ENCODE measurements at regions not wholly inside any gene's neighbourhood (a gene's known extent, or its start where the extent isn't known, plus 50 kb on each side); places are given as distances from the start of the nearest gene placed in this dataset.
"Not testable (repeated sequence)": the region's sequence is repeated elsewhere in the genome, so short reads cannot be mapped to it uniquely, and the experiment has no call there.

DNA sequence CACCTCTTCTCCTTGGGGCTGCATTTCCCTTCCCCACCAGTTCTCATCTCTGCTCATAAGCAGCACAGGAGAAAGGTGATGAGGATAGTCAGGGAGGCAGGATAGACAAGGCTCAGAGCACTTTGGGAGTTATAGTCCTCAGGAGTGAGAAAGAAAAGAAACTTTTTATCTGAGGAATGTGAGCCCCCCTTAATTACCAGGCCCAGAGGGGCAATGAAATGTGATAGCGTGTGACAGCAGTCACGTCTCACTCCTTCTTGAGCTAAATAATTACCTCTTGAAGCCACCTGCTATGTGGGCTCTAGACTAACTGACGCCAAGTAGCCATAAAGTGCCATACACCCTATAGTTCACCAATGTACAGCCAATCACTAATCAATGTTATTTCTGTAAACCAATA, 105.8 kb downstream of the SPP2 start:
- no peak for DNase-seq (ENCODE audit: low read depth)

DNA sequence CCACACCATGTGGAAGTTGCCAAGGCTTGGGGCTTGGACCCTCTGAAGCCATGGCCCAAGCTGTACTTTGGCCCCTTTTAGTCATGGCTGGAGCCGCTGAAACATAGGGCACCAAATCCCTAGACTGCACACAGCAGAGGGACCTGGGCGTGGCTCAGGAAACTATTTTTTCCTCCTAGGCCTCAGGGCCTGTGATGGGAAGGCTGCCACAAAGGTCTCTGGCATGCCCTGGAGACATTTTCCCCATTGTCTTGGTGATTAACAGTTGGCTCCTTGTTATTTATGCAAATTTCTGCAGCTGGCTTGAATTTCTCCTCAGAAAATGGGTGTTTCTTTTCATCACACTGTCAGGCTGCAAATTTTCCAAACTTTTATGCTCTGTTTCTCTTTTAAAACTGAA, 102.3 kb downstream of the SPP2 start:
- DNase-seq (ENCODE audit: low read depth): not testable (repeated sequence)

DNA sequence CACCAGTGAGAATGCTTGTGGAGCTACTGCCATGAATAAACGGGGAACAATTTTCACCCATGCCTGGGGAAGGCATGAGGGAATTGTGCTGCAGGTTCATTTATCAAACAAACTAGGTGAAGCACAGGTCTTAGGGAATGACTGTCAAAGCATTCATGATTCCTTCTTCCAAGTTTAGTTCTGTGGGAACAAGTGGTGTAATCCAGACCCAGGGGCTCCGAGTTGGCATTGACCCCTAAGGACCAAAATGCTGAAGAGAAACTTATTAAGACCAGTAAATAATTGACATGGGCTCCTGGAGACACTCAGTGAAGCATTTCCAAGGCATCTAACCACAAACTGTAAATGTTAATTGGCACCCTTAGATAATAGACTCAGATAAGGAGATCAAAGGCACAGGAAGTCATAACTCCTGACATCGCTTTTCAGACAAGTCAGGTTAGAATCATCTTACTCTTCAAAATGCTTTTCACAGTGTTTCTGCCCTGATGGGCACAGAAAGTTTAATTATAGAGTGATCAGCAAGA, 96.9 kb downstream of the SPP2 start:
- no peak for DNase-seq (ENCODE audit: low read depth)

GRCh38 chr2:234146087-234146826, 95.8 kb downstream of the SPP2 start:
- DNase-seq (ENCODE audit: low read depth): peak; percentile 70

DNA sequence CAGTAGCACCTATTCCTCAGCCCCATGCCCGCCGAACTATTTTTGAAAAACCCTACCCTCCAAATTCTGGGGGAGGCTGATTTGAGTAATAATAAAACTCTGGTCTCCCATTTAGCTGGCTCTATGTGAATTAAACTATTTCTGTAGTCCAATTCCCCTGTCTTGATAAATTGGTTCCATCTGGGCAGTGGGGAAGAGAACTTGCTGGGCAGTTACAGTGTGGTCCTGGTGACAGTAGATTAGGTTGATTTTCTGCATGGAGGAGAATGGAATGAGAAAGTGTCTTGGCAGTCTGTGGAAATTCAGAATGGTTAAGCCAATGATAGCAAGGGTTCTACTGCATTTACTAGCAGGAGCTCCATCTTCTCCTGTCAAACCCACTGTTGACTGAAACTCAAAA, 95.0 kb downstream of the SPP2 start:
- DNase-seq (ENCODE audit: low read depth): no peak

- no peak for DNase-seq (ENCODE audit: low read depth)
Measured at GRCh38 chr2:234145057-234145456, 94.6 kb downstream of the SPP2 start.

DNA sequence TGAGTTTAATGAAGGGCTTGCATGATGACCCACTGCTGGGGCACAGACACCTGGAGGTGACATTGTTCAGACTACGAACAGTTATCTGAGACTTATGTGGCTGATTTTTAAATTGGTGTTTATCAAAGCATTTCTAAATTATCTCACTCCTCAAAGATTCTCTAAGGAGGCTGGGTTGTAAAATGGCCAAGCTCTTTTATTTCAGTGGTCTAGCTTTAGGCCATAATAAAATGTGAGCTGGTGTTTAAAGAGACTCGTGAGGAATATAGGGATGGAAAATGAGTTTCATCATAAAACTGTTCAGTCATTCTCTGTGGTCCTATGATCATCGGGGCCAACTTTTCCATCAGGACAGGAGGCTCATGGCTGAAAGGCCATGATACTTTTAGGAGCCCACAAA, 93.4 kb downstream of the SPP2 start:
- DNase-seq (ENCODE audit: low read depth): no peak

GRCh38 chr2:234142530-234142929, 92.0 kb downstream of the SPP2 start:
- DNase-seq (ENCODE audit: low read depth): no peak

GRCh38 chr2:234139755-234140154, 89.3 kb downstream of the SPP2 start:
- no peak for DNase-seq (ENCODE audit: low read depth)

- DNase-seq (ENCODE audit: low read depth): no peak
Measured at GRCh38 chr2:234138836-234139235, 88.3 kb downstream of the SPP2 start.

DNA sequence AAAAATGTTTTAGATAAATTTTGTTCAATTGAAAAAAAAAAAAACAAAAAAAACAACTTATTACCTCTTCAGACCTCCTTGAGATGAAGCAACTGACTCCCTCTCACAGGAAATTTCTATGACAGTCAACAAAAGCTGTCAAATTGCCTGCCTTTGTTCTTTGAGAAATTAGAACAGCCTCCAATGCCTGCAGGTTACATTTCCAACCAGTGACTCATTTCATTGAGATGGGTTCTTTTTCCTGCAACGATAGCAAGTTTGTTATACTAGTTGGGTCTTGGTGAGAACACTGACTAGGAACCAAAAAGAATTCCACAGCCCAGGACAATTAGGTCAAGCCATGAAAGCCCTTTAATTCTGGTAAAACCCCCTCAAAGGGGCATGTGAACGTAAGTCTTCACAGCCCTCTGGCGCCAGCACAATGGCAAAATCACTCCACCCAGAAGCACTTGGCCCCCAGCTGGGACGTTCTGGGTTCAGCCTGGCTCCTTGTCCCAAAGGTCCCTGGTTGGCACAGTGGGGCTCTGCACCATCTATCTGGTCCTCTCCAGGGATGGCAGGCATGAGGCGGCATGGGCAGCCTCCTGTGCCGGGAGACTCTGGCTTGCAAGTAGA, 87.0 kb downstream of the SPP2 start:
- no peak for DNase-seq (ENCODE audit: low read depth)

- no peak for DNase-seq (ENCODE audit: low read depth)
Measured at GRCh38 chr2:234136461-234136860, 86.0 kb downstream of the SPP2 start.

- peak; percentile 58 for DNase-seq (ENCODE audit: low read depth)
Measured at GRCh38 chr2:234135750-234136221, 85.3 kb downstream of the SPP2 start.

- no peak for DNase-seq (ENCODE audit: low read depth)
Measured at GRCh38 chr2:234134496-234134895, 84.0 kb downstream of the SPP2 start.

DNA sequence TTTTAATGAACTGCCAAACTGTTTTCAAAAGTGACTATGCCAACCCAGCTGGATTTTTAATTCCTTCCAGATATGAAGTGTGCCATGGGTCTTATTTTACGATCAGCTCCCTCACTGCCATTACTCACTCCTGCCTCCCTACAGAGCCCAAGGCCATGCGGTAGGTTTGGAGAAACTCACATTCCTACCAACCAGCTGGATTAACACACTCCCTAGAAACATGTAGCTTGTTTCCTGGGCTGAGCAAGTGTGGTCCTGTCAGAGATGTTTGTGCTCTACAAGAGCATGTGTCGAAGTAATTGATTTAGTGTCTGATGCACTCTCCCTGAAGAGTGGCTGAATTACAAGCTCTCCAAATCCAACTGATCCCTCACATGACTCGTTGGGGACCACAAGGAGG, 82.5 kb downstream of the SPP2 start:
- DNase-seq (ENCODE audit: low read depth): peak; percentile 45

GRCh38 chr2:234130777-234131181, 80.3 kb downstream of the SPP2 start:
- no peak for DNase-seq (ENCODE audit: low read depth)

DNA sequence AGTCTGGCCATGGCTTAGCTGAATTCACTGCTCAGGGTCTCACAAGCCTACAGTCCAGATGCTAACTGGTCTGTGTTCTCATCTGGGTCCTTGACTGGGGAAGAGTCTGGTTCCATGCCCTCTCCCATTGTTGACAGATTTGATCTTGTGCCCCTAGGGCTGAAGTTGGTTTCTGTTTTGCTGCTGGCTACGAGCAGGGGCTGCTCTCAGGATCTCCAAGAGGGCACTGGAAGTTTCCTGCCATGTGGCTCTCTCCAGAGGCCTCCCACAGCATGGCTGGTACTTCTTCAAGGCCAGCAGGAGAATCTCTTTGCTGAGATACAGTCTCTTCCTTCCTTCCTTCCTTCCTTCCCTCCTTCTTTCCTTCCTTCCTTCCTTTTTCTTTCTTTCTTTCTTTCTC, 78.1 kb downstream of the SPP2 start:
- no peak for DNase-seq (ENCODE audit: low read depth)
